Left cardiac atrium (tissue), 4 donors: ENCODE measurements at regions not wholly inside any gene's neighbourhood (a gene's known extent, or its start where the extent isn't known, plus 50 kb on each side); places are given as distances from the start of the nearest gene placed in this dataset.
A peak's percentile ranks its signal among the peaks of the same experiment; 100 is the strongest.

Experiments used
- ATAC-seq, 2 donors: fragments of 200-7000 bp; cut with Tn5 transposase; one replicate each; pipeline ENCODE4 v1.9.1; 2020; ENCODE audit warnings: mild to moderate bottlenecking in 2 of 2, moderate library complexity in 2 of 2
- DNase-seq: peaks from one replicate; pipeline ENCODE4 v3.0.0-alpha.2; 2020
- intact Hi-C, 2 donors: fragments of 100-400 bp; cut with DNase I; formaldehyde crosslinking; loops; one replicate each; pipeline versions ENCODE4 v1.14.1 to v1.15.1; 2022 to 2023
- donor health status: DM: no; HTN: yes; CAD: no.
- donor health status: DM: no; HTN: yes; CAD: no; lungs with severe emphysema.
- donor health status: DM: yes; HTN: yes; CAD: no.
- donor health status: Dilated cardiomyopathy.

- ATAC-seq (no peak), DNase-seq (no peak)
- intact Hi-C loops, result no loop called here
These were observed 73.8 kb upstream of the FZD10 start for GRCh38 chr12:130088504-130088903.

GRCh38 chr12:130090542-130090941, 71.7 kb upstream of the FZD10 start:
- ATAC-seq, result no peak

GRCh38 chr12:130093380-130093779, 68.9 kb upstream of the FZD10 start:
- intact Hi-C loops, result no loop called here

More at GRCh38 chr12:130090542-130090941, 71.7 kb upstream of the FZD10 start:
- DNase-seq, result no peak
- intact Hi-C loops, result no loop called here

GRCh38 chr12:130097342-130097741, 64.9 kb upstream of the FZD10 start:
- no peak for ATAC-seq
- no peak for DNase-seq
- intact Hi-C loops, result no loop called here

More at GRCh38 chr12:130093380-130093779, 68.9 kb upstream of the FZD10 start:
- DNase-seq, result no peak
- ATAC-seq, result no peak

- DNase-seq (no peak), ATAC-seq (no peak)
- intact Hi-C loops, result no loop called here
These were observed 64.4 kb upstream of the FZD10 start for GRCh38 chr12:130097798-130098255.

GRCh38 chr12:130098301-130099005, 63.8 kb upstream of the FZD10 start:
- intact Hi-C loops, result no loop called here
- ATAC-seq (no peak), DNase-seq (no peak)

GRCh38 chr12:130100634-130101362, 61.5 kb upstream of the FZD10 start:
- ATAC-seq (no peak), DNase-seq (no peak)
- intact Hi-C loops, result no loop called here

- DNase-seq (no peak), ATAC-seq (no peak)
- intact Hi-C loops, result no loop called here
These were observed 60.9 kb upstream of the FZD10 start for GRCh38 chr12:130101370-130101769.

- ATAC-seq, result no peak
- DNase-seq, result no peak
- intact Hi-C loops, result no loop called here
These were observed 60.0 kb upstream of the FZD10 start for GRCh38 chr12:130102266-130102665.

GRCh38 chr12:130104571-130105106, 57.6 kb upstream of the FZD10 start:
- DNase-seq (no peak), ATAC-seq (peak in 1 of 2 donors; percentile 39)
- intact Hi-C loops, result no loop called here

- ATAC-seq, result no peak
These were observed 53.0 kb upstream of the FZD10 start for GRCh38 chr12:130109062-130109945.

GRCh38 chr12:130110914-130111313, 51.4 kb upstream of the FZD10 start:
- intact Hi-C loops, result no loop called here
- ATAC-seq (no peak), DNase-seq (no peak)

More at GRCh38 chr12:130109062-130109945, 53.0 kb upstream of the FZD10 start:
- intact Hi-C loops, result no loop called here
- no peak for DNase-seq

- ATAC-seq (no peak), DNase-seq (no peak)
- intact Hi-C loops, result no loop called here
These were observed 50.2 kb upstream of the FZD10 start for GRCh38 chr12:130111965-130112496.
